ENCODE measurements at regions not wholly inside any gene's neighbourhood (a gene's known extent, or its start where the extent isn't known, plus 50 kb on each side); places are given as distances from the start of the nearest gene placed in this dataset.

- H3K4me3 ChIP-seq (ENCODE audit: low read length), result no peak overlapping the region
Observed at GRCh38 chr20:40565682-40566040, 123.4 kb downstream of the MAFB start.

GRCh38 chr20:40565001-40565681 lies 123.9 kb downstream of the MAFB start:
- no peaks in the 10 kb centered on the region for H3K9me2 ChIP-seq (replicated peaks; ENCODE audit: low read length)
- H2AFZ ChIP-seq (ENCODE audit: low read length), result no peak overlapping the region
- ATAC-seq (peak; percentile 70), DNase-seq (peak; percentile 63)
- no peak overlapping the region for H3K4me3 ChIP-seq (ENCODE audit: low read length)
- CTCF ChIA-PET, result no interaction called here
- no peaks in the 10 kb centered on the region for H3K36me3 ChIP-seq (ENCODE audit: low read depth, low read length)
- POLR2A ChIA-PET (ENCODE audit: unreplicated experiment), result no interaction called here
- H3K4me2 ChIP-seq (ENCODE audit: low read length), result 0 out of 2 replicates have a peak overlapping the region, but pooled peaks have one; percentile 13
- no peak overlapping the region for H3K27ac ChIP-seq (ENCODE audit: low read length)
- no peaks in the 10 kb centered on the region for H3K9me3 ChIP-seq (ENCODE audit: low read length)
- no peak for TF ChIP-seq EZH2phosphoT487 (IDR thresholded peaks at IDR 0.05; ENCODE audit: borderline replicate concordance, low read length)
- no peak for TF ChIP-seq EZH2 (IDR thresholded peaks at IDR 0.05; ENCODE audit: low read length, unreplicated experiment)
- TF ChIP-seq CTCF (conservative IDR thresholded peaks at IDR 0.05; ENCODE audit: low read depth, low read length), result no peak
- H3F3A ChIP-seq (ENCODE audit: low read length, unreplicated experiment), result no peaks in the 10 kb centered on the region
- intact Hi-C loops (cut with micrococcal nuclease), result no loop called here
- no TSS peak for BruUV-seq (replicated peaks)
- H3K79me2 ChIP-seq (ENCODE audit: low read length), result no peaks in the 10 kb centered on the region
- H3K9ac ChIP-seq (ENCODE audit: low read length), result no peak overlapping the region
- H3K27me3 ChIP-seq (ENCODE audit: low read length), result no peaks in the 10 kb centered on the region
- no peaks in the 10 kb centered on the region for H4K20me1 ChIP-seq (ENCODE audit: low read length)
- H3K4me1 ChIP-seq (ENCODE audit: insufficient read depth, low read length), result 0 out of 2 replicates have a peak, but pooled peaks cover 8% of the 10 kb centered on the region

More at GRCh38 chr20:40565682-40566040, 123.4 kb downstream of the MAFB start:
- no peaks in the 10 kb centered on the region for H4K20me1 ChIP-seq (ENCODE audit: low read length)
- H3K36me3 ChIP-seq (ENCODE audit: low read depth, low read length), result no peaks in the 10 kb centered on the region
- no TSS peak for BruUV-seq (replicated peaks)
- ATAC-seq (no peak), DNase-seq (no peak)
- no peak overlapping the region for H3K27ac ChIP-seq (ENCODE audit: low read length)
- intact Hi-C loops (cut with micrococcal nuclease), result no loop called here
- H2AFZ ChIP-seq (ENCODE audit: low read length), result no peak overlapping the region
- no peaks in the 10 kb centered on the region for H3K9me3 ChIP-seq (ENCODE audit: low read length)
- no peak overlapping the region for H3K9ac ChIP-seq (ENCODE audit: low read length)
- H3K9me2 ChIP-seq (replicated peaks; ENCODE audit: low read length), result no peaks in the 10 kb centered on the region
- H3F3A ChIP-seq (ENCODE audit: low read length, unreplicated experiment), result no peaks in the 10 kb centered on the region
- H3K79me2 ChIP-seq (ENCODE audit: low read length), result no peaks in the 10 kb centered on the region
- no peaks in the 10 kb centered on the region for H3K27me3 ChIP-seq (ENCODE audit: low read length)
- ChIA-PET CTCF (no interaction called here), POLR2A (ENCODE audit: unreplicated experiment) (no interaction called here)
- TF ChIP-seq EZH2 (IDR thresholded peaks at IDR 0.05; ENCODE audit: low read length, unreplicated experiment) (no peak), CTCF (conservative IDR thresholded peaks at IDR 0.05; ENCODE audit: low read depth, low read length) (no peak), EZH2phosphoT487 (IDR thresholded peaks at IDR 0.05; ENCODE audit: borderline replicate concordance, low read length) (no peak)
- H3K4me2 ChIP-seq (ENCODE audit: low read length), result 0 out of 2 replicates have a peak overlapping the region, but pooled peaks have one; percentile 13
- 0 out of 2 replicates have a peak, but pooled peaks cover 8% of the 10 kb centered on the region for H3K4me1 ChIP-seq (ENCODE audit: insufficient read depth, low read length)

- H3K27ac ChIP-seq (ENCODE audit: low read length), result no peak overlapping the region
- no peaks in the 10 kb centered on the region for H3K9me3 ChIP-seq (ENCODE audit: low read length)
- no peak overlapping the region for H3K4me2 ChIP-seq (ENCODE audit: low read length)
- intact Hi-C loops (cut with micrococcal nuclease), result no loop called here
- POLR2A ChIA-PET (ENCODE audit: unreplicated experiment), result no interaction called here
- H3K27me3 ChIP-seq (ENCODE audit: low read length), result no peaks in the 10 kb centered on the region
- no peak overlapping the region for H2AFZ ChIP-seq (ENCODE audit: low read length)
- H3K9ac ChIP-seq (ENCODE audit: low read length), result no peak overlapping the region
- no peaks in the 10 kb centered on the region for H4K20me1 ChIP-seq (ENCODE audit: low read length)
- no TSS peak for BruUV-seq (replicated peaks)
- H3K9me2 ChIP-seq (replicated peaks; ENCODE audit: low read length), result no peaks in the 10 kb centered on the region
- H3K4me1 ChIP-seq (ENCODE audit: insufficient read depth, low read length), result 0 out of 2 replicates have a peak, but pooled peaks cover 8% of the 10 kb centered on the region
- ATAC-seq, result no peak; the same call in 1 of the 2 replicates
- TF ChIP-seq EZH2phosphoT487 (IDR thresholded peaks at IDR 0.05; ENCODE audit: borderline replicate concordance, low read length), result no peak
- TF ChIP-seq CTCF (conservative IDR thresholded peaks at IDR 0.05; ENCODE audit: low read depth, low read length), result no peak
- TF ChIP-seq EZH2 (IDR thresholded peaks at IDR 0.05; ENCODE audit: low read length, unreplicated experiment), result no peak
- H3K36me3 ChIP-seq (ENCODE audit: low read depth, low read length), result no peaks in the 10 kb centered on the region
- H3F3A ChIP-seq (ENCODE audit: low read length, unreplicated experiment), result no peaks in the 10 kb centered on the region
- CTCF ChIA-PET, result no interaction called here
- H3K79me2 ChIP-seq (ENCODE audit: low read length), result no peaks in the 10 kb centered on the region
- DNase-seq, result peak; percentile 60
- H3K4me3 ChIP-seq (ENCODE audit: low read length), result no peak overlapping the region
Observed at GRCh38 chr20:40563296-40563950, 125.6 kb downstream of the MAFB start.
